ENCODE measurements at regions not wholly inside any gene's neighbourhood (a gene's known extent, or its start where the extent isn't known, plus 50 kb on each side); places are given as distances from the start of the nearest gene placed in this dataset.

GRCh38 chr2:23302591-23302990, 82.4 kb upstream of the KLHL29 start:
- TF ChIP-seq, protein P1, sequence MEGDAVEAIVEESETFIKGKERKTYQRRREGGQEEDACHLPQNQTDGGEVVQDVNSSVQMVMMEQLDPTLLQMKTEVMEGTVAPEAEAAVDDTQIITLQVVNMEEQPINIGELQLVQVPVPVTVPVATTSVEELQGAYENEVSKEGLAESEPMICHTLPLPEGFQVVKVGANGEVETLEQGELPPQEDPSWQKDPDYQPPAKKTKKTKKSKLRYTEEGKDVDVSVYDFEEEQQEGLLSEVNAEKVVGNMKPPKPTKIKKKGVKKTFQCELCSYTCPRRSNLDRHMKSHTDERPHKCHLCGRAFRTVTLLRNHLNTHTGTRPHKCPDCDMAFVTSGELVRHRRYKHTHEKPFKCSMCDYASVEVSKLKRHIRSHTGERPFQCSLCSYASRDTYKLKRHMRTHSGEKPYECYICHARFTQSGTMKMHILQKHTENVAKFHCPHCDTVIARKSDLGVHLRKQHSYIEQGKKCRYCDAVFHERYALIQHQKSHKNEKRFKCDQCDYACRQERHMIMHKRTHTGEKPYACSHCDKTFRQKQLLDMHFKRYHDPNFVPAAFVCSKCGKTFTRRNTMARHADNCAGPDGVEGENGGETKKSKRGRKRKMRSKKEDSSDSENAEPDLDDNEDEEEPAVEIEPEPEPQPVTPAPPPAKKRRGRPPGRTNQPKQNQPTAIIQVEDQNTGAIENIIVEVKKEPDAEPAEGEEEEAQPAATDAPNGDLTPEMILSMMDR (IDR thresholded peaks at IDR 0.05; ENCODE audit: control insufficient read depth, extremely low read depth, insufficient read depth): no peak
- no peak for DNase-seq (ENCODE audit: low read depth)

GRCh38 chr2:23306401-23306800, 78.6 kb upstream of the KLHL29 start:
- TF ChIP-seq, protein P1 (IDR thresholded peaks at IDR 0.05; ENCODE audit: control insufficient read depth, extremely low read depth, insufficient read depth): no peak
- no peak for DNase-seq (ENCODE audit: low read depth)
- H3K4me3 ChIP-seq (ENCODE audit: low read depth, low read length): no peak overlapping the region

More at GRCh38 chr2:23302591-23302990, 82.4 kb upstream of the KLHL29 start:
- no peak overlapping the region for H3K4me3 ChIP-seq (ENCODE audit: low read depth, low read length)

DNA sequence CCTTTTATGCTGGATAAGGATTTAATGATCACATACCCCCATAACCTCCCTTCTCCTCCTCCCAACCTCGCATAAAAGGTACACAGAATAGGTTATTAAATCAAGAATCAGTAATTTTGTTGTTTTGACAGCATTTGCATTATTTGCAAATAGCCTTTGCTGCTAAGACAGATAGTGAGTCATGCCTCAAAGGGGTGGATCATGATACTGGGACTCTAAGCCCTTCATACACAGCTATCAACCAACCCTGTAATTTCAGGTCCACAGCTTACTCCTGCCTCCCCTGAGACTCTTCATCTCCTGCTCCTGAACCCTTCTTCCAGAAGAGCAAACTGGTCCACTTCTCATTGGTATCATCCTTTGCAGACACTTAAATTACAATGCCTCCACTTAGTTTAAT, 73.8 kb upstream of the KLHL29 start:
- no peak for DNase-seq (ENCODE audit: low read depth)
- TF ChIP-seq, protein P1 (IDR thresholded peaks at IDR 0.05; ENCODE audit: control insufficient read depth, extremely low read depth, insufficient read depth): no peak

GRCh38 chr2:23312996-23313606, 71.9 kb upstream of the KLHL29 start:
- TF ChIP-seq, protein P1 (IDR thresholded peaks at IDR 0.05; ENCODE audit: control insufficient read depth, extremely low read depth, insufficient read depth): no peak
- no peak overlapping the region for H3K4me3 ChIP-seq (ENCODE audit: low read depth, low read length)
- no peak for DNase-seq (ENCODE audit: low read depth)

More for the DNA sequence above, 73.8 kb upstream of the KLHL29 start:
- H3K4me3 ChIP-seq (ENCODE audit: low read depth, low read length): no peak overlapping the region

DNA sequence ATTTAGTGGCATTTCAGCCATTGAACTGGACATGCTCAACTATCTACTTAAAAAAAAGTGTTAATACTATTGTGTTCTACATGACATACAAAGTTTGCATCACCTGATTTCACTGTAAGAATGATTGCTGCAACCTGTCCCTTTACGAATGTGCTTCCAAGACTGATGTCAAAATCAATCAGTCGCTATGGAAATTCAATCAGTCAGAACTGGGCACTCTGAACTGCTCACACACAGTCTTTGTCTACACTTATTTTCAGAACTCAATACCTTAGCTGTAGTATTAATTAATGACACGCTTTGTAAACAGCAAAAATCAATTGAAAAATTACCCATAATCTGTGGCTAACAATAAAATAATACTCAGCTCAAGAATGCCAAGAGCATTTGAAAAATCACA, 70.3 kb upstream of the KLHL29 start:
- no peak overlapping the region for H3K4me3 ChIP-seq (ENCODE audit: low read depth, low read length)
- no peak for DNase-seq (ENCODE audit: low read depth)
- TF ChIP-seq, protein P1 (IDR thresholded peaks at IDR 0.05; ENCODE audit: control insufficient read depth, extremely low read depth, insufficient read depth): no peak

- DNase-seq (ENCODE audit: low read depth): no peak
- TF ChIP-seq, protein P1 (IDR thresholded peaks at IDR 0.05; ENCODE audit: control insufficient read depth, extremely low read depth, insufficient read depth): no peak
- no peak overlapping the region for H3K4me3 ChIP-seq (ENCODE audit: low read depth, low read length)
Measured at GRCh38 chr2:23320058-23320457, 64.9 kb upstream of the KLHL29 start.

DNA sequence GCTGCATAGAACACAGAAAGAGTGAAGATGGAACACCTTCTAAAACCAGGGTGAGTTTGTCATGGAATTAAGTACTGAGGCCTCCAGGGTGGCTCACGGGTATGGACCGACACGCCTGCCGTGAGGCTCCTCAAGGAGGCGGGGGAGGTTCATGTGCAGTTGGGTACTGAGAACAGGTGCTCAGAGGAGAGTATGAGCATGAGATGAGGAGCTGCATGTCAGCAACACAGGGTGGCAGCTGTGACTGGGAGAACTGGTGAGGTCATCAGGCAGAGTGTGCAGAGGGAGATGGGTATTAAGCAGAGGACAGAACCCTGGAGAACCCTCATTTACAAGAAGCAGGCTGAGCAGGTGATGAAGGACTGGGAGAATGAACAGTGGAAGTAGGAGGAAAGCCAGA, 63.2 kb upstream of the KLHL29 start:
- DNase-seq (ENCODE audit: low read depth): no peak
- TF ChIP-seq, protein P1 (IDR thresholded peaks at IDR 0.05; ENCODE audit: control insufficient read depth, extremely low read depth, insufficient read depth): no peak
- no peak overlapping the region for H3K4me3 ChIP-seq (ENCODE audit: low read depth, low read length)

All from LNCaP clone FGC (cell line).